Mesendoderm (in vitro differentiated cells): ENCODE measurements at regions not wholly inside any gene's neighbourhood (a gene's known extent, or its start where the extent isn't known, plus 50 kb on each side); places are given as distances from the start of the nearest gene placed in this dataset.

ENCODE experiments used
- DNase-seq: peaks from one replicate; pipeline ENCODE4 v3.0.0; 2013
- H2AK5ac ChIP-seq: 2 replicates; pipeline ENCODE4 v1.6.1; 2013; ENCODE audit warnings: low read length, inconsistent platforms
- H2BK120ac ChIP-seq: 2 replicates; pipeline ENCODE4 v1.6.1; 2013; ENCODE audit warnings: low read depth, mild to moderate bottlenecking, low read length, moderate library complexity, mixed read lengths
- H2BK15ac ChIP-seq: replicated peaks from 2 replicates; pipeline ENCODE4 v1.6.1; 2013; ENCODE audit warnings: low read depth, mild to moderate bottlenecking, moderate library complexity
- H2BK5ac ChIP-seq: 2 replicates; pipeline ENCODE4 v1.6.1; 2013; ENCODE audit warnings: low read length, inconsistent platforms
- H3K18ac ChIP-seq: 2 replicates; pipeline ENCODE4 v1.6.1; 2013; ENCODE audit warnings: mild to moderate bottlenecking, low read length, mixed read lengths
- H3K23ac ChIP-seq: one replicate; pipeline ENCODE4 v1.6.1; 2013; ENCODE audit warnings: low read length
- H3K27ac ChIP-seq: 2 replicates; pipeline ENCODE4 v1.5.1; 2013; ENCODE audit warnings: low read depth, mild to moderate bottlenecking, inconsistent platforms, low read length, moderate library complexity
- H3K27me3 ChIP-seq: 2 replicates; pipeline ENCODE4 v1.6.1; 2013; ENCODE audit warnings: low read length, control low read depth, mild to moderate bottlenecking, inconsistent platforms; ENCODE audit not compliant: insufficient read depth, poor library complexity
- H3K36me3 ChIP-seq: 2 replicates; pipeline ENCODE4 v1.6.1; 2013; ENCODE audit warnings: low read length, inconsistent platforms; ENCODE audit not compliant: control insufficient read depth, insufficient read depth
- H3K4ac ChIP-seq: one replicate; pipeline ENCODE4 v1.6.1; 2013; ENCODE audit warnings: low read depth, mild to moderate bottlenecking, low read length, moderate library complexity
- H3K4me1 ChIP-seq: 2 replicates; pipeline ENCODE4 v1.6.1; 2013; ENCODE audit warnings: low read depth, low read length, inconsistent platforms; ENCODE audit not compliant: control insufficient read depth
- H3K4me2 ChIP-seq: 2 replicates; pipeline ENCODE4 v1.6.1; 2013; ENCODE audit warnings: low read length
- H3K4me3 ChIP-seq: 2 replicates; pipeline ENCODE4 v1.5.1; 2013; ENCODE audit warnings: mild to moderate bottlenecking, low read length
- H3K56ac ChIP-seq: one replicate; pipeline ENCODE4 v1.6.1; 2013; ENCODE audit warnings: low read length
- H3K79me1 ChIP-seq: 2 replicates; pipeline ENCODE4 v1.6.1; 2013; ENCODE audit warnings: low read length, inconsistent platforms
- H3K79me2 ChIP-seq: 2 replicates; pipeline ENCODE4 v1.6.1; 2013; ENCODE audit warnings: mild to moderate bottlenecking, low read length; ENCODE audit not compliant: control insufficient read depth, insufficient read depth
- H3K9ac ChIP-seq: 2 replicates; pipeline ENCODE4 v1.6.1; 2013; ENCODE audit warnings: low read length, inconsistent platforms
- H4K5ac ChIP-seq: one replicate; pipeline ENCODE4 v1.6.1; 2013; ENCODE audit warnings: low read length
- H4K8ac ChIP-seq: one replicate; pipeline ENCODE4 v1.6.1; 2013; ENCODE audit warnings: low read depth, mild to moderate bottlenecking, control low read depth, low read length, moderate library complexity
- WGBS: extraction: QIAGEN DNeasy Blood & Tissue Kit; methylation state at CpG from one replicate; pipeline ENCODE4 v1.1.7; 2013; ENCODE audit warnings: low lambda C conversion rate, missing lambda C conversion rate; ENCODE audit not compliant: insufficient coverage; ENCODE audit errors: extremely low coverage; 5-methylcytosine and 5-hydroxymethylcytosine counted together

DNA sequence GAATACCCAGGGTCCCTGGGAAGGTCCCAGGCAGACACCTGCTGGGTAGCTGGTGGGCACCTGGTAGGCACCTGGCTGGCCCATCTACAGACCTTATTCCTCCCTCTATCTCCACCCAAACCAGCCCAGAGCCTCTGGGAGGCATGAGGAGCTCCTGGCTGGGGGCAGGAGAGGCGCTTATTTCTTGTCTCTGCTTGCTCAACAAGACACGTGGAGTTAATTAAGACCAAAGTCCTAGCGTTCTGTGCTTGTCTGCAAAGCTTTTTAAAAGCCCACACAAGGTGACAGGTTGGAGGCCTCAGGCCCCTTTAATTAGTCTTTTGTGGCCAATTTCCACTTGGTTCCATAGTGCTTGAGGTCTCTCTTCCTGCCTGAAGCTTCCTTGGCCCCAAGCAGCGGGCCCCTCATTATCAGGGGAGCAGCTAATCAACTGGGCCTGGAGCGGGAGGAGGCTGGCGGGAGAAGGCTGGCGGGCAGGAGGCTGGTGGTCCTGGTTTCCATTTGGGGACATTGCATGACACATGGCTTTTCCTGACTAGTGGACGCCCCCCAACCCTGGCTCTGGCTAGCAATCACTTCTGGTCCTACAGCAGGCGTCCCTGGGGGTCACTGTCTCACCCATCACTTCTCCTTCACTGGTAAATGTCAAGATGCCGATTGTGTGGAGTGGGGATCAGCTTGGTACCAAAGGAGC lies 65.4 kb upstream of the HDAC4 start:
- DNase-seq, result no peak
- no peak overlapping the region for H3K4me3 ChIP-seq
- no peaks in the 10 kb centered on the region for H3K4me1 ChIP-seq
- no peak overlapping the region for H3K56ac ChIP-seq
- no peak overlapping the region for H2BK5ac ChIP-seq
- no peak overlapping the region for H4K5ac ChIP-seq
- no peak overlapping the region for H4K8ac ChIP-seq
- no peak overlapping the region for H3K4me2 ChIP-seq
- no peaks in the 10 kb centered on the region for H3K79me2 ChIP-seq
- no peaks in the 10 kb centered on the region for H3K79me1 ChIP-seq
- H3K27me3 ChIP-seq, result no peaks in the 10 kb centered on the region
- H3K36me3 ChIP-seq, result no peaks in the 10 kb centered on the region
- no peak overlapping the region for H2BK15ac ChIP-seq
- no peak overlapping the region for H3K27ac ChIP-seq
- no CpG with 5 or more reads among the region's 10 CpGs for WGBS
- H2BK120ac ChIP-seq, result no peak overlapping the region
- H3K18ac ChIP-seq, result no peak overlapping the region
- H2AK5ac ChIP-seq, result no peak overlapping the region
- H3K9ac ChIP-seq, result no peak overlapping the region
- H3K4ac ChIP-seq, result no peak overlapping the region
- H3K23ac ChIP-seq, result no peak overlapping the region

- H4K8ac ChIP-seq, result no peak overlapping the region
- no peak overlapping the region for H2BK15ac ChIP-seq
- H3K4ac ChIP-seq, result no peak overlapping the region
- H3K27me3 ChIP-seq, result no peaks in the 10 kb centered on the region
- no peak for DNase-seq
- H3K23ac ChIP-seq, result no peak overlapping the region
- H3K18ac ChIP-seq, result no peak overlapping the region
- no CpG with 5 or more reads among the region's 31 CpGs for WGBS
- H3K79me2 ChIP-seq, result no peaks in the 10 kb centered on the region
- no peaks in the 10 kb centered on the region for H3K36me3 ChIP-seq
- H3K56ac ChIP-seq, result no peak overlapping the region
- no peak overlapping the region for H2AK5ac ChIP-seq
- H3K4me2 ChIP-seq, result no peak overlapping the region
- H4K5ac ChIP-seq, result no peak overlapping the region
- H3K27ac ChIP-seq, result no peak overlapping the region
- H3K79me1 ChIP-seq, result no peaks in the 10 kb centered on the region
- H3K4me3 ChIP-seq, result no peak overlapping the region
- H2BK5ac ChIP-seq, result no peak overlapping the region
- no peak overlapping the region for H2BK120ac ChIP-seq
- no peak overlapping the region for H3K9ac ChIP-seq
- no peaks in the 10 kb centered on the region for H3K4me1 ChIP-seq
Measured at GRCh38 chr2:239465017-239466001, 64.5 kb upstream of the HDAC4 start.

GRCh38 chr2:239464166-239465016 lies 63.6 kb upstream of the HDAC4 start:
- H3K56ac ChIP-seq, result no peak overlapping the region
- DNase-seq, result no peak
- no peak overlapping the region for H2BK15ac ChIP-seq
- H3K27ac ChIP-seq, result no peak overlapping the region
- H3K18ac ChIP-seq, result no peak overlapping the region
- H2BK120ac ChIP-seq, result no peak overlapping the region
- no peak overlapping the region for H2BK5ac ChIP-seq
- no peaks in the 10 kb centered on the region for H3K4me1 ChIP-seq
- H3K4me2 ChIP-seq, result no peak overlapping the region
- H3K79me2 ChIP-seq, result no peaks in the 10 kb centered on the region
- H3K36me3 ChIP-seq, result no peaks in the 10 kb centered on the region
- H3K27me3 ChIP-seq, result no peaks in the 10 kb centered on the region
- H3K4ac ChIP-seq, result no peak overlapping the region
- WGBS, result no CpG with 5 or more reads among the region's 21 CpGs
- no peak overlapping the region for H3K9ac ChIP-seq
- H3K79me1 ChIP-seq, result no peaks in the 10 kb centered on the region
- no peak overlapping the region for H4K5ac ChIP-seq
- no peak overlapping the region for H3K23ac ChIP-seq
- H4K8ac ChIP-seq, result no peak overlapping the region
- H3K4me3 ChIP-seq, result no peak overlapping the region
- H2AK5ac ChIP-seq, result no peak overlapping the region

DNA sequence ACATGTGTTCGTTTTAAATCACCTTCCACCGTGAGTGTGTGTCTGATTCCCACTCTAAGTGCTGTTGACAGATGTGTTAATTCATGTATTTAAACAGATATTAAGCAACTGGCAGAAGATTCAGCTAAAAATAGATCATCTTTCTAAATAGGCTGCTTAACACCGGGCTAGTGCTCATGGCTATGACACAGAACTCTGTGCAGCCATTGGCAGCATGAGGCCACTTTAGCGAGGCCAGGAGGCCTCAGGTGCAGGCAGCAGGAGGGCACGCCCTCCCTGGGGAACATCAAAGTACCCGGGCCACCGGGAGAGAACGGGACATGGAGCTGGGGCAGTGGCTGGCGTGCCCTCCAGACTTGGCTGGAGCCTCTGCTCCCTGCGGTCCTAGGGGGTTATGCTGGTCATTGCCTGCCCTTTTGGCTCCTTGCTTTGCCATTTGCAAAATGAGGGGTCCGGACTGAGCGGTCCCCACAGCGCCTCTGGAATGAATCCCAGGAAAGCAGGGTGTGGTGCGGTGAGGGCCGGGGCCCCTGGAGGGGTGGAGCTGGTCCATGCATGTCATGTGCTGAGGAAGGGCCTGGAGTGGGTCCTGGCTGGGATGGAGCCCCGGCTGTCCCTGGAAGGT lies 62.8 kb upstream of the HDAC4 start:
- no peak overlapping the region for H2BK5ac ChIP-seq
- H3K4me1 ChIP-seq, result no peaks in the 10 kb centered on the region
- H3K18ac ChIP-seq, result no peak overlapping the region
- H3K79me2 ChIP-seq, result no peaks in the 10 kb centered on the region
- no peak overlapping the region for H3K4me2 ChIP-seq
- H2AK5ac ChIP-seq, result no peak overlapping the region
- H3K9ac ChIP-seq, result no peak overlapping the region
- H3K27me3 ChIP-seq, result no peaks in the 10 kb centered on the region
- H3K4ac ChIP-seq, result no peak overlapping the region
- no peak overlapping the region for H3K4me3 ChIP-seq
- no peaks in the 10 kb centered on the region for H3K79me1 ChIP-seq
- no peak for DNase-seq
- WGBS, result no CpG with 5 or more reads among the region's 16 CpGs
- no peak overlapping the region for H4K5ac ChIP-seq
- H4K8ac ChIP-seq, result no peak overlapping the region
- no peak overlapping the region for H2BK15ac ChIP-seq
- H3K36me3 ChIP-seq, result no peaks in the 10 kb centered on the region
- H2BK120ac ChIP-seq, result no peak overlapping the region
- no peak overlapping the region for H3K56ac ChIP-seq
- no peak overlapping the region for H3K23ac ChIP-seq
- no peak overlapping the region for H3K27ac ChIP-seq

DNA sequence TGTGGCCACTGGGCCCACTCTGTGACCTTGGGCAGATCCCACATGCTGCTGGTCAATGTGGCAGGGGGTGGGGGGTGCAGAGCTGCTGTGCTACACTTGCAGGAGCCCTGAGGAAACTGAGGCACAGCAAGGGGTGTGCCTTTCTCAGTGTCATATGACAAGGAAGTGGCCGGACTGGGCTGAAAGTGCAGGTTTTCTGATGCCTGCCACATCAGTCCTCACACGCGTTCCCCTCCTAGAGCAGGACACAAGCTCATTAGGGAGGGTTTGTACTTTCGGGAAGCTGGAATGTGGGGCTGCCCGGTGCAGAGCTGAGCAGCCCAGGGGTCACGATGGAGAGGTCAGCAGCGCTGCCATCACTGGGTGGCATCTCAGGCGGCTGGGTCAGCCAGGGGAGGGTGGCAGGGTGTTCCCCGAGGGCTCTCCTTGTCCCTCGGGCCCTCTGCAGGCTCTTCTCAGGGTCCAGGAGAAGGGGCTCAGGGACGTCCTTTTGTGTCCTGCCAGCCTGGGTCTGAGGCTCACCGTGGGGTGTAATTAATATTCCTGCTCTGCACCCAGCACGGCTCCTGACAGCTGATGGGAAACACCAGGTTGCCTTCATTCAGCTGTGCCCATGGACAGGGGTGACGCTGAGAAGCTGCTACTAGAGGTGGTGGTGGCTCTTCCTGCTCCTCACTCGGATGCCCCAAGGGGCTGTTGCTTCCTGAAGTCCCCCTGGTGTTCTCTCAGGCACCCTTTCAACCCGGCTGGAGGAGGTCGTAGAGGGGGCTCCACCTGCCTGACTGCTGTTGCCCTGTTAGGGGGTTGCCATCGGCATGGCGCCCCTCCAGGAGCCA lies 62.1 kb upstream of the HDAC4 start:
- Histone ChIP-seq H3K27ac (no peak overlapping the region), H3K36me3 (no peaks in the 10 kb centered on the region), H2BK15ac (no peak overlapping the region), H3K27me3 (no peaks in the 10 kb centered on the region), H2BK120ac (no peak overlapping the region), H3K4ac (no peak overlapping the region), H3K56ac (no peak overlapping the region), H3K18ac (no peak overlapping the region), H3K23ac (no peak overlapping the region), H4K8ac (no peak overlapping the region), H3K79me2 (no peaks in the 10 kb centered on the region), H3K9ac (no peak overlapping the region), H2AK5ac (no peak overlapping the region), H3K4me1 (no peaks in the 10 kb centered on the region), H4K5ac (no peak overlapping the region), H3K4me3 (no peak overlapping the region), H3K4me2 (no peak overlapping the region), H2BK5ac (no peak overlapping the region), H3K79me1 (no peaks in the 10 kb centered on the region)
- no peak for DNase-seq
- no CpG with 5 or more reads among the region's 19 CpGs for WGBS
